HCT116 (cell line): ENCODE measurements at regions not wholly inside any gene's neighbourhood (a gene's known extent, or its start where the extent isn't known, plus 50 kb on each side); places are given as distances from the start of the nearest gene placed in this dataset.

ENCODE experiments used
- EZH2 ChIP-seq: fragments of 200-600 bp; sonication (generic); IDR thresholded peaks from 2 replicates; pipeline ENCODE4 v1.6.1; 2017; ENCODE audit warnings: antibody characterized with exemption, mixed run types
- EZH2phosphoT487 ChIP-seq: fragments of 200-600 bp; IDR thresholded peaks from 2 replicates; pipeline ENCODE4 v1.6.1; 2018; ENCODE audit warnings: antibody characterized with exemption, borderline replicate concordance
- POLR2A ChIP-seq: IDR thresholded peaks from 2 replicates; pipeline ENCODE4 v1.7.0; 2011; ENCODE audit warnings: borderline replicate concordance; ENCODE audit not compliant: insufficient read depth, insufficient read length; ENCODE audit errors: extremely low read depth
- POLR2AphosphoS5 ChIP-seq: IDR thresholded peaks from 2 replicates; pipeline ENCODE4 v1.6.1; 2011; ENCODE audit warnings: mild to moderate bottlenecking, low read depth, low read length, moderate library complexity
- RAD21 ChIP-seq: IDR thresholded peaks from 2 replicates; pipeline ENCODE4 v1.6.1; 2012; ENCODE audit warnings: low read depth, mild to moderate bottlenecking
- SIN3A ChIP-seq: IDR thresholded peaks from 2 replicates; pipeline ENCODE4 v1.6.1; 2012; ENCODE audit warnings: low read depth
- SP1 ChIP-seq: IDR thresholded peaks from 2 replicates; pipeline ENCODE4 v1.6.1; 2012; ENCODE audit warnings: low read depth
- TCF7L2 ChIP-seq: IDR thresholded peaks from 2 replicates; pipeline ENCODE4 v1.7.0; 2011; ENCODE audit warnings: borderline replicate concordance, inconsistent platforms; ENCODE audit not compliant: insufficient read depth, insufficient read length; ENCODE audit errors: extremely low read depth
- YY1 ChIP-seq: IDR thresholded peaks from 2 replicates; pipeline ENCODE4 v1.6.1; 2011; ENCODE audit warnings: low read length, low read depth, moderate library complexity, mild to moderate bottlenecking; ENCODE audit not compliant: insufficient replicate concordance; ENCODE audit errors: extremely low read depth
- TF ChIP-seq, protein P1 (sequence below), 3 experiments: fragments of 200-600 bp in 1 of 3; sonication (generic) in 1 of 3; IDR thresholded peaks in 2 of 3; conservative IDR thresholded peaks in 1 of 3; 2 replicates each; pipeline ENCODE4 v1.5.1; 2012 to 2017; ENCODE audit warnings: low read depth in 2 of 3, low read length in 2 of 3, antibody characterized with exemption in 1 of 3, borderline replicate concordance in 1 of 3, control low read depth in 1 of 3, mild to moderate bottlenecking in 1 of 3, mixed read lengths in 1 of 3, mixed run types in 1 of 3, moderate library complexity in 1 of 3; ENCODE audit not compliant: insufficient read depth in 1 of 3

DNA sequence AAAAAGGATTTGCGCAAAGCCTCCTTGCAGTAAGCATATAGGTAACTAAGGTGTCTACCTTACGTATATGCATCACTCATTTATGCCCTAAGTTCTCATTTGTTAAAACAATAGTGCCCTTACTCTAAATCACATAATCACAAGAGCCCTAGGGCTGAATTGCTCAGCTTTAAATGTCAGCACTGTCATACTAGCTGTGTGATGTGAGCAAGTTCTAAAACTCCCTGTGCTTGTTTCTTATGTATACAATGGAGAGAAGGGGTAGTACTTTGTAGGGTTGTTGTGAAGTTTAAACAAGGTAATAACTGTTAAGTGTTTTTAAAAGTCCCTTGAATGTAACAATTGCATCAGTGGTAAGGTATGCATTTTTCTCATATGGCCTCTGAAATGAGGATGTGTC is 169.5 kb upstream of the DMRT1 start:
- TF ChIP-seq EZH2 (no peak), SP1 (no peak), RAD21 (no peak), EZH2phosphoT487 (no peak), YY1 (no peak), POLR2AphosphoS5 (no peak), TCF7L2 (no peak), POLR2A (no peak), SIN3A (no peak)
- TF ChIP-seq, protein P1, sequence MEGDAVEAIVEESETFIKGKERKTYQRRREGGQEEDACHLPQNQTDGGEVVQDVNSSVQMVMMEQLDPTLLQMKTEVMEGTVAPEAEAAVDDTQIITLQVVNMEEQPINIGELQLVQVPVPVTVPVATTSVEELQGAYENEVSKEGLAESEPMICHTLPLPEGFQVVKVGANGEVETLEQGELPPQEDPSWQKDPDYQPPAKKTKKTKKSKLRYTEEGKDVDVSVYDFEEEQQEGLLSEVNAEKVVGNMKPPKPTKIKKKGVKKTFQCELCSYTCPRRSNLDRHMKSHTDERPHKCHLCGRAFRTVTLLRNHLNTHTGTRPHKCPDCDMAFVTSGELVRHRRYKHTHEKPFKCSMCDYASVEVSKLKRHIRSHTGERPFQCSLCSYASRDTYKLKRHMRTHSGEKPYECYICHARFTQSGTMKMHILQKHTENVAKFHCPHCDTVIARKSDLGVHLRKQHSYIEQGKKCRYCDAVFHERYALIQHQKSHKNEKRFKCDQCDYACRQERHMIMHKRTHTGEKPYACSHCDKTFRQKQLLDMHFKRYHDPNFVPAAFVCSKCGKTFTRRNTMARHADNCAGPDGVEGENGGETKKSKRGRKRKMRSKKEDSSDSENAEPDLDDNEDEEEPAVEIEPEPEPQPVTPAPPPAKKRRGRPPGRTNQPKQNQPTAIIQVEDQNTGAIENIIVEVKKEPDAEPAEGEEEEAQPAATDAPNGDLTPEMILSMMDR (IDR thresholded peaks at IDR 0.05 in 2 of 3, conservative IDR thresholded peaks at IDR 0.05 in 1 of 3; ENCODE audit: borderline replicate concordance in 1 of 3, insufficient read depth in 1 of 3, low read depth in 2 of 3, low read length in 2 of 3): no peak
